ENCODE measurements at regions not wholly inside any gene's neighbourhood (a gene's known extent, or its start where the extent isn't known, plus 50 kb on each side); places are given as distances from the start of the nearest gene placed in this dataset.

DNA sequence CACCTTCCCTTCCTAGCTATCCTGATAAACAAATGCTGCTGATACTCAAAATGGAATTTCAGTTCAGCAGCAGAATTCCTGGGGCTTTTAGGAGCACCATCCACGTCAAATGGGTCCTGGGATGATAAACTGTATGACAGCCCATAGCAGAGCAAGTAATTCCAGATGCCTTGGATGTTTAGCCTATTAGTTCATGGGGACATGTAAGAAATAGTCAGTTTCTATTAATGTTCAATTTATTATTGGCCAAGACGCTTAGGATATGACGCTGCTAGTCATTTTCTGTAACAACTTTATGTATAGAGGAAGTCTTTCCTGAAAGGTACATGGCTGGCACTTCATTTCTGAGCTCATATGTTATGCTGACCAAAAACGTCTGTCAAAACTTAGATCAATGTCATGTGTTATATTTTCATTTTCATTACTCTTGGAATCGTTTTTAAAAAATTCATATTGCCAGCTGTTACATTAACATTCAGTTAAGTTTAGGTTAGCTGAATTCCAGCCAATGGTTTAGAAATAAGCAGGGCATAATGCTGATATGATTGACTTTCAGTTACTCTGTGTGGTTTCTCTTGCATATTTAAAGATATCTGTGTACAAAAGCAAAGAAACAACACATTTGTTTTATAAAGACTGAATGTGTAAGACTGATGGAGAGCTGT lies 243.8 kb downstream of the CSNK1G3 start:
- Histone ChIP-seq H4K8ac (ENCODE audit: extremely low read depth, insufficient read depth, low read length) (no peak overlapping the region), H2BK20ac (ENCODE audit: low read length) (no peak overlapping the region), H3K27ac (ENCODE audit: low read depth, low read length) (no peak overlapping the region), H3K18ac (ENCODE audit: extremely low read depth, low read length) (no peak overlapping the region), H2AK5ac (ENCODE audit: low read depth, low read length) (no peak overlapping the region), H3K4me2 (ENCODE audit: insufficient read depth in 1 of 2, low read depth in 2 of 2, low read length in 2 of 2) (no peak overlapping the region), H3K9ac (replicated peaks in 1 of 4; ENCODE audit: extremely low read depth in 1 of 4, low read depth in 3 of 4, low read length in 3 of 4) (no peak overlapping the region), H3K9me3 (ENCODE audit: insufficient read depth in 2 of 2, low read depth in 1 of 2, low read length in 1 of 2) (peaks cover 0 to 5% of the 10 kb centered on the region in 2 experiments; a peak in 2 of 4 replicates), H2BK15ac (ENCODE audit: low read length) (no peak overlapping the region), H3K4me1 (replicated peaks in 1 of 4; ENCODE audit: control insufficient read depth in 3 of 4, insufficient read depth in 4 of 4, low read length in 3 of 4) (peaks cover 0 to 6% (median 3%) of the 10 kb centered on the region in 4 experiments; a peak in 3 of 7 replicates), H3K23ac (ENCODE audit: insufficient read length) (no peak overlapping the region), H3K23me2 (ENCODE audit: low read depth, low read length) (no peaks in the 10 kb centered on the region), H2AFZ (ENCODE audit: low read length) (no peak overlapping the region), H3K79me1 (ENCODE audit: low read depth, low read length) (no peaks in the 10 kb centered on the region), H2BK5ac (ENCODE audit: low read depth, low read length) (no peak overlapping the region), H3K4me3 (ENCODE audit: extremely low read depth in 1 of 4, insufficient read depth in 2 of 4, low read depth in 3 of 4, low read length in 4 of 4) (no peak overlapping the region), H3K14ac (ENCODE audit: insufficient read length) (no peak overlapping the region), H3K27me3 (replicated peaks in 1 of 4; ENCODE audit: control insufficient read depth in 3 of 4, extremely low read depth in 1 of 4, insufficient read depth in 3 of 4, low read length in 3 of 4) (no peaks in the 10 kb centered on the region), H4K20me1 (replicated peaks in 1 of 2; ENCODE audit: control insufficient read depth in 1 of 2, insufficient read depth in 2 of 2, low read length in 2 of 2) (no peaks in the 10 kb centered on the region), H4K91ac (replicated peaks; ENCODE audit: insufficient read length, low read length) (no peak overlapping the region), H3K56ac (replicated peaks; ENCODE audit: insufficient read length, low read depth, low read length) (no peak overlapping the region), H2BK12ac (ENCODE audit: low read depth, low read length) (no peak overlapping the region), H3K4ac (replicated peaks; ENCODE audit: insufficient read length, low read depth, low read length) (no peak overlapping the region), H4K5ac (ENCODE audit: insufficient read length, low read depth, low read length) (no peak overlapping the region), H2BK120ac (replicated peaks; ENCODE audit: low read depth, low read length) (no peak overlapping the region), H3K36me3 (ENCODE audit: control insufficient read depth in 2 of 4, insufficient read depth in 4 of 4, low read length in 3 of 4) (no peaks in the 10 kb centered on the region), H3K79me2 (ENCODE audit: control insufficient read depth in 1 of 2, insufficient read depth in 2 of 2, low read length in 2 of 2) (no peaks in the 10 kb centered on the region)
- ChIA-PET POLR2A (ENCODE audit: partially characterized antibody) (no interaction called here), CTCF (ENCODE audit: partially characterized antibody) (interaction anchor here (0.9 to 1.0 kb wide), 2 partner anchors 13 to 30 kb away, joined by 3 read pairs; no protein-coding TSS in a partner anchor)
- WGBS, 2 experiments (ENCODE audit: extremely low coverage in 1 of 2, insufficient coverage in 1 of 2, insufficient read length in 1 of 2, insufficient replicate concordance in 2 of 2, low coverage in 1 of 2, low lambda C conversion rate in 2 of 2, missing lambda C conversion rate in 1 of 2): 69% methylated on average over 5 of the region's 5 CpGs; no CpG with 5 or more reads in 1 of the 2 experiments
- FAIRE-seq: no peak
- DNase-seq (ENCODE audit: low read depth in 1 of 2, low spot score in 2 of 2): no peak
- TF ChIP-seq TBP (IDR thresholded peaks at IDR 0.05; ENCODE audit: low read depth, low read length) (no peak), YY1 (IDR thresholded peaks at IDR 0.05; ENCODE audit: low read depth, low read length) (no peak)

All from H1 (cell line).